ENCODE measurements at regions not wholly inside any gene's neighbourhood (a gene's known extent, or its start where the extent isn't known, plus 50 kb on each side); places are given as distances from the start of the nearest gene placed in this dataset.

DNA sequence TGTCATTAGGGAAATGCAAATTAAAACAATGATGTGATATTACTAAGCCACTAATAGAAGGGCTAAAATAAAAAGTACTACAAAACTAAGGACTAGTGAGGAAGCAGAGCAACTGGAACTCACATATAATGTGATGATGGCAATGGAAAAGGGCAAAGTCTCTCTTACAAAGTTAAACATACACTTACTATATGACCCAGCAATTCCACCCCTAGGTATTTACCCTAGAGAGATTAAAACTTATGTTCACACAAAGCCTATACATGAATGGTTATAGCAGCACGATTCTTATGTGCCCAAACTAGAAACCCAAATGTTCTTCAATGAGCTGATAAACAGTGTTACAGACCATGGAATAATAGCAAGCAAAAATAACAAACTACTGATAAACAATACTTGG is 643.7 kb downstream of the TLE1 start:
- no peaks in the 10 kb centered on the region for H3K27me3 Mint-ChIP-seq (ENCODE audit: low read depth)
- no peak overlapping the region for H2BK5ac ChIP-seq (ENCODE audit: insufficient read length, low read length)
- H2AK5ac ChIP-seq (ENCODE audit: insufficient read length, low read length), result no peak overlapping the region
- no peaks in the 10 kb centered on the region for H3K79me2 ChIP-seq (ENCODE audit: insufficient read depth, low read length)
- no peaks in the 10 kb centered on the region for H3K36me3 Mint-ChIP-seq (ENCODE audit: insufficient read depth in 1 of 3, low read depth in 3 of 3)
- TF ChIP-seq, protein P1, sequence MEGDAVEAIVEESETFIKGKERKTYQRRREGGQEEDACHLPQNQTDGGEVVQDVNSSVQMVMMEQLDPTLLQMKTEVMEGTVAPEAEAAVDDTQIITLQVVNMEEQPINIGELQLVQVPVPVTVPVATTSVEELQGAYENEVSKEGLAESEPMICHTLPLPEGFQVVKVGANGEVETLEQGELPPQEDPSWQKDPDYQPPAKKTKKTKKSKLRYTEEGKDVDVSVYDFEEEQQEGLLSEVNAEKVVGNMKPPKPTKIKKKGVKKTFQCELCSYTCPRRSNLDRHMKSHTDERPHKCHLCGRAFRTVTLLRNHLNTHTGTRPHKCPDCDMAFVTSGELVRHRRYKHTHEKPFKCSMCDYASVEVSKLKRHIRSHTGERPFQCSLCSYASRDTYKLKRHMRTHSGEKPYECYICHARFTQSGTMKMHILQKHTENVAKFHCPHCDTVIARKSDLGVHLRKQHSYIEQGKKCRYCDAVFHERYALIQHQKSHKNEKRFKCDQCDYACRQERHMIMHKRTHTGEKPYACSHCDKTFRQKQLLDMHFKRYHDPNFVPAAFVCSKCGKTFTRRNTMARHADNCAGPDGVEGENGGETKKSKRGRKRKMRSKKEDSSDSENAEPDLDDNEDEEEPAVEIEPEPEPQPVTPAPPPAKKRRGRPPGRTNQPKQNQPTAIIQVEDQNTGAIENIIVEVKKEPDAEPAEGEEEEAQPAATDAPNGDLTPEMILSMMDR (conservative IDR thresholded peaks at IDR 0.05), result no peak
- no peaks in the 10 kb centered on the region for H3K4me1 Mint-ChIP-seq
- no peak overlapping the region for H4K5ac ChIP-seq (ENCODE audit: insufficient read length, low read depth, low read length)
- H3T11ph ChIP-seq (ENCODE audit: low read length), result no peak overlapping the region
- no peak overlapping the region for H2AFZ ChIP-seq (ENCODE audit: low read length)
- H3K23me2 ChIP-seq (ENCODE audit: insufficient read length, low read depth, low read length, poor library complexity, severe bottlenecking), result no peaks in the 10 kb centered on the region
- no peak overlapping the region for H3K9ac ChIP-seq (ENCODE audit: extremely low read depth, insufficient read length, low read length)
- no peak overlapping the region for H3K4me3 Mint-ChIP-seq
- H2BK12ac ChIP-seq (ENCODE audit: insufficient read length, low read depth, low read length), result no peak overlapping the region
- H2BK20ac ChIP-seq (ENCODE audit: low read depth, low read length, poor library complexity, severe bottlenecking), result no peak overlapping the region
- H3K27me3 ChIP-seq (ENCODE audit: insufficient read depth, low read length), result no peaks in the 10 kb centered on the region
- no peak overlapping the region for H3K56ac ChIP-seq (ENCODE audit: insufficient read length, low read depth, low read length)
- no peak overlapping the region for H3K27ac ChIP-seq (ENCODE audit: insufficient read length, low read depth, low read length)
- H3K9me3 ChIP-seq (ENCODE audit: control insufficient read depth, low read depth, low read length), result no peaks in the 10 kb centered on the region
- no peak overlapping the region for H4K8ac ChIP-seq (replicated peaks; ENCODE audit: insufficient read length, low read depth, low read length)
- DNase-seq, result no peak
- no CpG with 5 or more reads among the region's 1 CpG for WGBS (ENCODE audit: extremely low coverage, insufficient read length, low lambda C conversion rate)
- H3K23ac ChIP-seq (ENCODE audit: insufficient read length, low read depth, low read length), result no peak overlapping the region
- no peaks in the 10 kb centered on the region for H4K20me1 ChIP-seq (ENCODE audit: control insufficient read depth, insufficient read depth, insufficient read length)
- H3K4me2 ChIP-seq (ENCODE audit: insufficient read depth, insufficient read length, low read length), result no peak overlapping the region
- H3K9me3 Mint-ChIP-seq, result no peaks in the 10 kb centered on the region
- H4K91ac ChIP-seq (ENCODE audit: insufficient read length, low read depth, low read length), result no peak overlapping the region
- no peak overlapping the region for H3K18ac ChIP-seq (ENCODE audit: insufficient read length, low read depth, low read length)
- H2BK120ac ChIP-seq (ENCODE audit: low read depth, low read length, poor library complexity, severe bottlenecking), result no peak overlapping the region
- no peak overlapping the region for H3K27ac Mint-ChIP-seq
- H3K4me1 ChIP-seq (ENCODE audit: insufficient read depth, low read length), result no peaks in the 10 kb centered on the region
- H2BK15ac ChIP-seq (ENCODE audit: low read depth, low read length), result no peak overlapping the region
- no peak overlapping the region for H3K4ac ChIP-seq (ENCODE audit: low read depth, low read length)
- no peaks in the 10 kb centered on the region for H3K79me1 ChIP-seq (ENCODE audit: insufficient read depth, low read depth, low read length, poor library complexity, severe bottlenecking)
- H3K14ac ChIP-seq (ENCODE audit: insufficient read depth, low read length), result no peak overlapping the region

Measured in H9 (cell line).